Thymus (tissue), 11 donors: ENCODE measurements at regions not wholly inside any gene's neighbourhood (a gene's known extent, or its start where the extent isn't known, plus 50 kb on each side); places are given as distances from the start of the nearest gene placed in this dataset.

Experiments used
- DNase-seq, 9 donors: peaks; one replicate each; pipeline ENCODE4 v3.0.0-alpha.2; 2013; ENCODE audit warnings: low spot score in 9 of 9, low read depth in 6 of 9, missing footprints in 1 of 9
- H3K27ac ChIP-seq, 2 donors: one replicate each; pipeline ENCODE4 v1.5.1; 2013; ENCODE audit warnings: control low read depth in 1 of 2, low read depth in 1 of 2, low read length in 1 of 2, mild to moderate bottlenecking in 1 of 2, moderate library complexity in 1 of 2
- H3K27me3 ChIP-seq, 2 donors: one replicate each; pipeline ENCODE4 v1.5.1; 2013; ENCODE audit warnings: low read length in 1 of 2; ENCODE audit not compliant: control insufficient read depth in 2 of 2, insufficient read depth in 1 of 2
- H3K36me3 ChIP-seq, 2 donors: one replicate each; pipeline ENCODE4 v1.5.1; 2013; ENCODE audit warnings: low read length in 1 of 2, mild to moderate bottlenecking in 1 of 2, moderate library complexity in 1 of 2; ENCODE audit not compliant: control insufficient read depth in 2 of 2, insufficient read depth in 2 of 2
- H3K4me1 ChIP-seq, 2 donors: one replicate each; pipeline ENCODE4 v1.5.1; 2013; ENCODE audit warnings: low read length in 2 of 2; ENCODE audit not compliant: control insufficient read depth in 2 of 2, insufficient read depth in 2 of 2
- H3K4me3 ChIP-seq, 2 donors: one replicate each; pipeline ENCODE4 v1.5.1; 2013; ENCODE audit warnings: low read length in 2 of 2, control low read depth in 1 of 2, mild to moderate bottlenecking in 1 of 2
- H3K9me3 ChIP-seq, 2 donors: one replicate each; pipeline ENCODE4 v1.5.1; 2013; ENCODE audit warnings: low read length in 1 of 2, mild to moderate bottlenecking in 1 of 2; ENCODE audit not compliant: control insufficient read depth in 2 of 2, insufficient read depth in 1 of 2
- WGBS: extraction: QIAGEN DNeasy Blood & Tissue Kit; methylation state at CpG from one replicate; pipeline ENCODE4 v1.1.7; 2013; 5-methylcytosine and 5-hydroxymethylcytosine counted together
- donor health status: healthy.

DNA sequence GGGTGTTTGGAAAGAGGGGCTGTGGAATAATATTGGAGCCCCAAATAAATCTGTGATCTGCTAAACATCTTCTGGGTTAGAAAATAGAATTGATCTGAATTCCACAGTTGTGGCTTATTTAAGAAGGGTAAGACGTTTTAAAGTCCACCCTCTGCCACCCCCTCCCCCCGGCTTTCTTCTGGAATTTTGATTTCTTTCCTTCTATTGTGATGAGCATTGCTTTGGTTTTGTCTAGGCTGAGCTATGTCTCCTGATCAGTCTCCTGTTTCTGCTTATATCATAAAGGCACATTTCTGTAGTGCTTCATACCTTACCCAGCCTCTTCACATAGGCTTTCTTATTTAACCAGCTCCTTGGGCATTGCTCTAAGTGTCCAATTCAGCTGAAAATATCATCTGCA lies 77.3 kb upstream of the SLC38A2 start:
- DNase-seq = no peak
- WGBS = 90% methylated on average over 2 of the region's 2 CpGs
- Histone ChIP-seq H3K4me3 (no peak overlapping the region), H3K4me1 (peaks cover 3 to 10% of the 10 kb centered on the region in 2 donors), H3K27ac (no peak overlapping the region), H3K36me3 (no peaks in the 10 kb centered on the region), H3K9me3 (peaks cover 0 to 5% of the 10 kb centered on the region in 2 donors), H3K27me3 (no peaks in the 10 kb centered on the region)

DNA sequence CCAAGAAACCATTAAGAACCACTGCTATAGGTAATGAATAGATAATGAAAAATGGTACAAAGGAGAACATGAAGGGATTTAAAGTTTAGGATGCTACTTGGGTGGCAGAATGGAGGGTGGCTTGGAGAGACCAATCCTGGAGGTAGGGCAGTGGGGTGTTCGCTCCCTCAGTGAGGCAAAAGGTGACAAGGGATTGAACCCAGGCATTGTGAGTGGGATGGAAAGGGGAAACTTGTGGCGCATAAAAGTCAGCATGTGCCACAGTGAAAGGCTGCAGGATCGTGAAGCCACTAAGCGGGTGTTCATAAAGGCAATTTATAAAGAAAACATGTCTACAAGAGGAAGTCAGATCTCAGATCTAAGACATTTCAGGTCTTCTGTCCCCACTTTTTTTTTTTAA lies 76.7 kb upstream of the SLC38A2 start:
- H3K27me3 ChIP-seq = no peaks in the 10 kb centered on the region
- H3K36me3 ChIP-seq = no peaks in the 10 kb centered on the region
- 62% methylated on average over 4 of the region's 4 CpGs for whole genome bisulfite sequencing
- H3K4me1 ChIP-seq = peaks cover 0 to 7% of the 10 kb centered on the region in 2 donors
- DNase-seq = no peak
- no peak overlapping the region for H3K27ac ChIP-seq
- H3K4me3 ChIP-seq = no peak overlapping the region
- H3K9me3 ChIP-seq = peaks cover 0 to 5% of the 10 kb centered on the region in 2 donors

DNA sequence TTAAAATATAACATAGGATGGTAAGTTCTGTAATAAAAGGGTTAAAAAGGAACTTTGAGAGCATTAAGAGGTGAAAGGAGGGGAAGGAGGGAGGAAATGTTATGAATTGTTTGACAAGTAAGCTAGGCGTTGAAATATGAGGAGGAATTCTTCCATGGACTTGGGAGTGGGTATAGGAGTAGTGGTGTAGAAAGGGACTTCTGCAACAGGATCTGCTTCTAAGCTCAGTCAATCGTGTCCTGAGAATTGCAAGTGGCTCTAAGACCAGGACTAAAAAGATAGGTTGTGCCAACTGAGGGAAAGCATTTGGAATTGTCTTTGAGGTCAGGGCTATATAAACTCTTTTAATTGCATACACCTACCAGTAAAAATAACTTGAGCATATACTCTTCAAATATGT lies 74.1 kb upstream of the SLC38A2 start:
- WGBS = 81% methylated on average over 2 of the region's 2 CpGs
- no peak overlapping the region for H3K27ac ChIP-seq

DNA sequence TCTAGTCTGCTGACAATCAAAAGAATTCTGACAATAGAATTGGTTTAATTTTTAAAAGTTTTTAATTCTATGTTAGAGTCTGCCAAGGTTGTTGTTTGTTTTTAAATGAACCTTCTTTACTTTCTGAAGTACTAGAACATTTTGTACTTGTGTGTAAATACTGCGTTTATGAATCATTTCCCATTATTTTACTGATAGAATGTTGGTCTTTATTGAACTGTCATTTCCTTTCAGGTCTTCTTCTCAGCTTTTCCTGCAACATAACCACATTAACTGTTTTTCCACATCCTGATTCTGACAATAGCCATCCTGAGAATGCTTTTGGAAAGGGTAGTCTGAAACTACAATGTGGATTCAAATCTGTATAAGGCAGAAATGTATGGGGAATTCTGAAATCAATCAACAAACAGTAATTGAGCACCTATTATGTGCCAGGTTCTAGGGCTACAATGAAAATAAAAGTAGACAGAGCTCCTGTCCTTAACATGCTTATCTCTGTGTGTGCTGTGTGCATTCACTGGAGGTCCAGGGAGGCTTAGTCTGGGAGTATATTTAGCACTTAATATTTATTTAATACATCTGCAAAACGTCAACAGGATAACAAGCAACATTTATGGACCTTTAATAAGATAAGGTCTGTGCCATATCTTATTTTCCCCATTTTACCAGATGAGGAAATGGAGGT lies 73.1 kb upstream of the SLC38A2 start:
- no peak overlapping the region for H3K4me3 ChIP-seq
- H3K9me3 ChIP-seq = peaks cover 0 to 5% of the 10 kb centered on the region in 2 donors
- H3K27ac ChIP-seq = no peak overlapping the region
- H3K36me3 ChIP-seq = no peaks in the 10 kb centered on the region
- H3K4me1 ChIP-seq = peaks cover 0 to 7% of the 10 kb centered on the region in 2 donors
- WGBS = 55% methylated on average over 2 of the region's 2 CpGs
- no peaks in the 10 kb centered on the region for H3K27me3 ChIP-seq
- DNase-seq = no peak

More for the DNA sequence above, 74.1 kb upstream of the SLC38A2 start:
- Histone ChIP-seq H3K36me3 (no peaks in the 10 kb centered on the region), H3K27me3 (no peaks in the 10 kb centered on the region), H3K4me1 (peaks cover 0 to 7% of the 10 kb centered on the region in 2 donors), H3K9me3 (peaks cover 0 to 5% of the 10 kb centered on the region in 2 donors), H3K4me3 (no peak overlapping the region)
- DNase-seq = no peak

DNA sequence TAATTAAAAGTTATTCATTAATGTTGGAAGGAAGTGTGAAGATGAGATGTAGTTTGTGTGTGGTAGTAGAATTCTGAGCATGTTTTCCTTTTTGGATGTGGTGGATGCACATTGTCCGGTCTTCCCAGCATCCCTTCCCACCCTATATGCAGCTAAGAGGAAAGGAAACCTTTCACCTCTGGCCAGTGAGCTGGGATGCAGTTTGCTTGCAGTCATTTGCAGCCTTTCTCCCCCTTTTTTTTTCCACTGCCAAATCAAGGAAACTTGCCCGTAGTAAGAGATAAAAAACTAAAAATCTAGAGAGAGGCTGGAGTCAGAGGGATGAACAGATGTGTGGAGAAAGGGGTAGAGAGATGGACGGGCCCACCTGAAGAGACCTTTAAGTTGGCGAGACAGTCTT lies 72.5 kb upstream of the SLC38A2 start:
- Histone ChIP-seq H3K36me3 (no peaks in the 10 kb centered on the region), H3K9me3 (peaks cover 0 to 5% of the 10 kb centered on the region in 2 donors), H3K27me3 (no peaks in the 10 kb centered on the region), H3K27ac (no peak overlapping the region), H3K4me1 (peaks cover 0 to 3% of the 10 kb centered on the region in 2 donors), H3K4me3 (no peak overlapping the region)
- 92% methylated on average over 4 of the region's 4 CpGs for WGBS
- DNase-seq = no peak

DNA sequence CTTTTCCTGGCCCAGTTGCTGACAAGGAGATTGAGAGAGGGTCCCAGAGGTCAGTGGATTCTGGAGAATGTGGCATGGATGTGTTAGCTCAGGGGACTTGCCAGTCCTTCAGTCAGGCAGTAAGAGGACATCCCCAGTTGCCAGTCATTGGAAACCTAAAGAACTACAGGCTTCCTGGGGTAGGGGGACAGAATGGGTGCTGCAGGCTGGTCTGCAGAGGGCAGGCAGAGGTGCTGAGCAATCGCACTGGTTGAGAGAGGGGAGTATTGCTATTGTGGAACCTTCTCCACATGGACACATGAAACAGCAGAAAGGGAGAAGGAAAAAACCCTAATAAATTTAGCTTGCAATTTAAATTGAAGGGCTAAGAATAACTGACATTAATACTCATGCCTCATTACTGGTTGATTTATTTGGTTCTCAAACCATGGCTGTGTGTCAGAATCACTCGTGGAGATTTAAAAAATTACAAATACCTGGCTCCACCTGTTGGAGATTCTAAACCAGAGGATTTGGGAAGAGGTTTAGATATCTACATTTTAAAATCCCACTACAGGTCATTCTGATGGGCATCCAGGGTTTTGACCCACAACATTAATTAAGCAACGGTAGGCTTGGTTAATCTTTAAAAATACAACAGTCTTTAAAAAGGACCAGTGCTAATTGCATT lies 71.2 kb upstream of the SLC38A2 start:
- Histone ChIP-seq H3K27me3 (no peaks in the 10 kb centered on the region), H3K27ac (no peak overlapping the region), H3K4me1 (no peaks in the 10 kb centered on the region), H3K9me3 (peaks cover 0 to 5% of the 10 kb centered on the region in 2 donors), H3K36me3 (no peaks in the 10 kb centered on the region), H3K4me3 (no peak overlapping the region)
- no peak for DNase-seq
- 70% methylated on average over 3 of the region's 3 CpGs for WGBS

DNA sequence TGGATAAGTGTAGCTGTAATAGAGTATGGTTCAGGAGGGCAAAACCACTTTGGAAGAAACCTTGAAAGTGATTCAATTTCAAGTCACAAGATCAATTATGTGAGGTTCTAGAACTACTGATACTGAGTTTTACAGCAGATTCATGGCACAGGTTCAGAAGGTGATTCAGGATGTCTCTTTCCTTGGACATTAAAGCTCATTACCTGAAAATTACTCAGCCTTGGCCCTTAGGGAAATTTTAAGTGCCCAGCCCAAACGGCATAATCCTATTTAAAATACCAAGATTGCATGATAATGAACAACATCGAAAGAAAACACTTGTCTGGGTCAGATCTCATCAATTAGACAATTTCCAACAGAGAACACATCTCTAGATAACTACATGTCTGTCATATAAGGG lies 70.2 kb upstream of the SLC38A2 start:
- no peak for DNase-seq
- Histone ChIP-seq H3K27ac (no peak overlapping the region), H3K36me3 (no peaks in the 10 kb centered on the region), H3K9me3 (peaks cover 0 to under 1% of the 10 kb centered on the region in 2 donors), H3K4me1 (no peaks in the 10 kb centered on the region), H3K4me3 (no peak overlapping the region), H3K27me3 (no peaks in the 10 kb centered on the region)
- WGBS = 96% methylated on average over 2 of the region's 2 CpGs

DNA sequence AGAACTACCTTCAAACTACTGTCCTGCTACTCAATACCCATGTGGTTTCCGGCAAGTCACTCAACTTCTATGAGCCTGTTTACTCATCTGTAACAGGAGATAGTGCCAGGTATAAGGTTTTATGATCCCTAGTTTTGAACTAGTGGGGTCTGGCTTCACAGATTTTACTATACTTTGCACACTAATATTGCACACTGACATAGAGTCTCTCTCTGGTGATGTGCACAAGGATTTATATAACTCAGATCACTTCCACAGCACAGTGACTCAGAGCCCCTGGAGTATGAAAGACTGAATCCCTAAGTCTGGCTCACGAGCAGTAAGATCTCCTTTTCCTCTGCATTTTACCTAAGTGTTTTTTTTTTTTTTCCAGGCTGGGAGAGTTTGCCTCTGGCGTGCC lies 69.7 kb upstream of the SLC38A2 start:
- Histone ChIP-seq H3K27ac (no peak overlapping the region), H3K9me3 (no peaks in the 10 kb centered on the region), H3K27me3 (no peaks in the 10 kb centered on the region), H3K36me3 (no peaks in the 10 kb centered on the region), H3K4me3 (no peak overlapping the region), H3K4me1 (no peaks in the 10 kb centered on the region)
- no peak for DNase-seq
- WGBS = 93% methylated on average over 3 of the region's 3 CpGs

DNA sequence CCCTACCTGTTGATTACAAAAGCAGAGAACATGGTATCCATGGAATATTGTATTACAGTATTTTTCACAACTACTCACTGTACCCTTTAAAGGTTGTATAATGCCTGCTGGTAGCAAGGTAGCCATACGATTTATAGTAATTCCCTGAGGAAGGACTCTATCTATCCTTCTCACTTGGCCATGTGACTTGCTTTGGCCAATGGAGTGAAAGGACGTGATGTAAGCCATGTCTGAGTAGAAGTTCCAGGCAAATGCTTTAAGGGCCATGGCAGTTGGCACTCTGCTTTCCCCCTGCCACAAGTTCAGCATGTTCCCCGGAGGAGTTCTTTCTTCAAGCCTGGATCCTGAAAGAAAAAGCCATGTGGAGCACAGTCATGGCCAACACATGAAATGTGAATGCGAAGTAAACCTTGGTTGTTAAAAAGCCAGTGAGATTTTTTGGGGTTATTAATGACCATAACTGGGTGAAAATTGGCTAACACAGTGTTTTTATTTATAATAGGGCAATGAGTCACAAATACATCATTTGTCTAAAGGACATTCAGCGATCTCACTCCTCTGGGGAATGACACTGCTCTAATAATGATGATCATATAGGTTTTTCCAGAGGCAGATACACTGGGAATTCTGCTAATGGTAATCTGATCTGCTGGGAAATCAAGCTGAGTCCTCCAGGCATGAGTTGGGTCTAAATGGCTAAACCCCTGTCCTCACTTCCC lies 67.4 kb upstream of the SLC38A2 start:
- WGBS = 98% methylated on average over 5 of the region's 5 CpGs
- no peaks in the 10 kb centered on the region for H3K4me1 ChIP-seq
- H3K27ac ChIP-seq = no peak overlapping the region
- no peak for DNase-seq
- H3K36me3 ChIP-seq = no peaks in the 10 kb centered on the region
- H3K27me3 ChIP-seq = no peaks in the 10 kb centered on the region
- no peak overlapping the region for H3K4me3 ChIP-seq
- no peaks in the 10 kb centered on the region for H3K9me3 ChIP-seq
